ENCODE measurements at regions not wholly inside any gene's neighbourhood (a gene's known extent, or its start where the extent isn't known, plus 50 kb on each side); places are given as distances from the start of the nearest gene placed in this dataset.

DNA sequence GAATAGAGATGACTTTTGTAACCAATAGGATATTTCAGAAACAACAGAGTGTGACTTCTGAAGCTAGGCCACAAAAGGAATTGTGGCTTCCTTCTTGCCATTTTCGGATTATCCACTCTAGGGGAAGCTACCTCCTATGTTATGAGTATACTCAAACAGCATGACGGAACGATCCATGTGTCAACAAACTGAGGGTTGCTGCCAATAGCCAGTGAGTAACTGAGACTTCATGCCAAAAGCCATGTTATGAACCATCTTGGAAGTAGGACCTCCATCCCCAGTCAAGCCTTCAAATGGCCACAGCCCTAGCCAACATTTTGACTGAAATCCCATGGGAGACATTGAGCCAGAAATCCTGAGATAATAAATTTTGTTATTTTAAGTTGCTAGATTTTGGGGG, 69.0 kb upstream of the IL6 start:
- DNase-seq (ENCODE audit: low read depth, low spot score) = no peak

- DNase-seq (ENCODE audit: low read depth, low spot score) = no peak
Measured at GRCh38 chr7:22657479-22657878, 69.5 kb upstream of the IL6 start.

DNA sequence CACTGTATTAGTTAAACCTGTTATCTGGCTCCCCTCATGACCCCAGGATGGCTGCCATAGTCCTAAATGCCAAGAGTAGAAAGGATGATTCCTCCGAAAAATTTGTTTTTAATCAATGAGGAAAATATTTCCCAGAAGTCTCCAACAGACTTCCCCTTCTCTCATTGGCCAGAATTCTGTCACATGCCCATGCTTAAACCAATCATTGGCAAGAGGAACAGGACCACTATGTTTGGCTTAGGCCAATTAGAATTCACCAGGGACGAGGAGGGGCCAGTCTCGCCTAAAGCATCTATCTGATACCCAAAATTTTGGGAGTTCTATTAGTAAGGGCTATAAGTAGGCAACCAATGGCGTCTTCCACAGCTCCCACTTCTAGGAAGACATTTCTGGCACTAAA, 71.2 kb upstream of the IL6 start:
- DNase-seq (ENCODE audit: low read depth, low spot score) = no peak

DNA sequence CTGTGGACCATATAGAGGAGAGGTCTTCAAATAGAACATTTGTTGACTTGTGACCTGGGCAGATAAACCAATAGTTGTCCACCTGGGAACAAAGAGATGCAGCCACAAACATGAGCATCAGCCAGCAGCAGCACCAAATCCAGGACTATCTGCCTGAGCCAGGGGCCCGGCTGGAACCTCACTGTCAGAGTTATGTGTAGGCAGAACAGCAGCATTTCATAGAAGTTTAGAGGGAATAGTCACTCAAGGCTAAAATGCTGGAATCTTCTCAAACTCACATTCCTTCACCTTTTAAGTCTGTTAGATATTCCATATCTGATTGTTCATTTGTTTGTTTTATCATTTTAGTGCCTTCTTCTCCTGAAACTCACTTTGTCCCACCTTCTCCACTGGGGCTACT, 72.2 kb upstream of the IL6 start:
- no peak for DNase-seq (ENCODE audit: low read depth, low spot score)

DNA sequence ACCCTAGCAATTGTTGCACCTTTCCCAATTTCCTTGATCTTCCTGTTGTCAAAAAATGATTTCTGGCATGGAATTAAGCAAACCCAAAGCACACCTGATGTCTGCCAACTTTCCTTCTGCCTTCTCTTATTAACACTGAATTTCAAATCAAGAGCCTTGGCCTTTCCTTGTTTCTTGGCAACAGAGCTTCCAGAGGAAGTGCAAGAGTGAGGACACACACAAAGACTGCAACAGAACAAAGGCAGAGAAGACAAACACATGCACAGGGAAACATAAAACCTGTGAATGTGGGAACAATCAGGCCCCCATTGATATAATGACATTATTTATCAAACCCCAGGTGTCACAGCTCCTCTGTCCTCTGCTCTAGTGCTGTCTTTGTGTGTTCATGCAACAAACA, 73.0 kb upstream of the IL6 start:
- no peak for DNase-seq (ENCODE audit: low read depth, low spot score)

GRCh38 chr7:22651534-22652243, 75.3 kb upstream of the IL6 start:
- no peak for DNase-seq (ENCODE audit: low read depth, low spot score)

GRCh38 chr7:22651036-22651435, 76.0 kb upstream of the IL6 start:
- no peak for DNase-seq (ENCODE audit: low read depth, low spot score)

DNA sequence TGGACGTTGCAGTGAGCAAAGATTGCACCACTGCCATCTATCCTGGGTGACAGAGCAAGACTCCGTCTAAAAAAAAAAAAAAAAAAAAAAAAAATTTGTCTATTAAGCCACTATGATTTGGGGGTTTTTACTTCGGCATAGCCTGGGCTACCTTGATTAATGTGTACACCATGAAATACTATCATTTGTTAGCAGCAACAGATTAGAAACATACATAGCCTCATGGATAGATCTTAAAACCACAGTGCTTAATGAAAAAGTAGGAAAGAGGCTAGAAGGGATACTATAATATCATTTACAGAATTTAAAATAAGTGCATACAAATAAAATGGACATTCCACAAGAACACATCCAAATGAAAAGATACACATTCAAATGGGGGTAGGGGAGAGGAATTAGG, 77.3 kb upstream of the IL6 start:
- no peak for DNase-seq (ENCODE audit: low read depth, low spot score)

GRCh38 chr7:22647451-22648257, 79.3 kb upstream of the IL6 start:
- DNase-seq (ENCODE audit: low read depth, low spot score) = no peak

DNA sequence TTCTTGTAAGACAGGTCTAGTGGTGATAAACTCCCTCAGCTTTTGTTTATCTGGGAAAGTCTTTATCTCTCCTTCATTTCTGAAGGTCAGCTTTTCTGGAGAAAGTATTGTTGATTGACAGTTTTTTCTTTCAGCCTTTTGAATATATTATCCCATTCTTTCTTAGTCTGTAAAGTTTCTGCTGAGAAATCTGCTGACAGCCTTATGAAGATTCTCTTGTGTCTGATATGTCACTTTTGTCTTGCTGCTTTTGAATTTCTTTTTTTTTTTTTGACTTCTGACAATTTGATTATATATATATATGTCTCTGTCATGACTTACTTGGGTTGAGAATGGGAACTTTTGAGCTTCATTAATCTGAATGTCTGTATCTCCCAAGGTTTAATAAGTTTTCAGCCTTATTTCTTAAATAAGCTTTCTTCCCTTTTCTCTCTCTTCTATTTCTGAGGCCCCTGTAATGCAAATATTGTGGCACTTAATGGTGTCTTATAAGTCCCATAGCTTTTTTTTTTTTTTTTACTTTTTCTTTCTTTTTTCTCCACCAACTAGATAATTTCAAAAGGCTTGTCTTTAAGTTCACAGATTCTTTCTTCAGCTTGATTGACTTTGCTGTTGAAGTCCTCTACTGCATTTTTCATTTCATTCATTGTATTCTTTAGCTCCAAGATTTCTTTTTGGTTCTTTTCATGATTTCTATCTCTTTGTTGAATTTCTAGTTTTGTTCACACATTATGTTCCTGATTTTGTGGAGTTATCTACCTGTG, 81.4 kb upstream of the IL6 start:
- DNase-seq (ENCODE audit: low read depth, low spot score) = no peak

DNA sequence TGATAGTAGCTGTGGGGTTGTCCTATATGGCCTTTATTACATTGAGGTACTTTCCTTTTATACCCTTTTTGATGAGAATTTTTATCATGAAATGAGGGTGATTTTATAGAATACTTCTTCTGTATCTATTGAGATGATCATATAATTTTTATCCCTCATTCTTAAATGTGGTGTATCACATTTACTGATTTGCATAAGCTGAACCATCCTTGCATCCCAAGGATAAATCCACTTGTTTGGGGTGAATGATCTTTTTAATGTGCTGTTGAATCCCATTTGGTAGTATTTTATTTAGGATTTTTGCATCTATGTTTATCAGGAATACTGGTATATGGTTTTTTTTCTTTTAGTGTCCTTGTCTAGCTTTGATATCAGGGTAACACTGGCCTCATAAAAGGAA, 84.5 kb upstream of the IL6 start:
- DNase-seq (ENCODE audit: low read depth, low spot score) = no peak

DNA sequence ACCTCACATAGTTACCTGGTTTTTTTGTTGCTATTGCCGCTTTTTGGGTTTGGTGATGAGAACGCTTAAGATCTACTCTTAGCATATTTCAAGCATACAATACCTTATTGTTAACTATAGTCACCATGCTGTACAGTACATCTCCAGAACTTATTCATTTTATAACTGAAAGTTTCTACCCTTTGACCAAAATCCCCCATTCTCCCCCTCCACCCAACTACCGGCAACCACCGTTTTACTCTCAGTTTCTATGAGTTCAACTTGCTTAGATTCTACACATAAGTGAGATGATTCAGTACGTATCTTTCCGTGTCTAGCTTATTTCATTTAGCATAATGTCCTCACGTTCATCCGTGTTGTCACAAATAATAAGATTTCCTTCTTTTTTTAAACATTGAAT, 86.7 kb upstream of the IL6 start:
- DNase-seq (ENCODE audit: low read depth, low spot score) = no peak

GRCh38 chr7:22639396-22639795, 87.6 kb upstream of the IL6 start:
- no peak for DNase-seq (ENCODE audit: low read depth, low spot score)

- no peak for DNase-seq (ENCODE audit: low read depth, low spot score)
Measured at GRCh38 chr7:22635349-22635748, 91.7 kb upstream of the IL6 start.

- DNase-seq (ENCODE audit: low read depth, low spot score) = no peak
Measured at GRCh38 chr7:22633954-22634474, 93.0 kb upstream of the IL6 start.

DNA sequence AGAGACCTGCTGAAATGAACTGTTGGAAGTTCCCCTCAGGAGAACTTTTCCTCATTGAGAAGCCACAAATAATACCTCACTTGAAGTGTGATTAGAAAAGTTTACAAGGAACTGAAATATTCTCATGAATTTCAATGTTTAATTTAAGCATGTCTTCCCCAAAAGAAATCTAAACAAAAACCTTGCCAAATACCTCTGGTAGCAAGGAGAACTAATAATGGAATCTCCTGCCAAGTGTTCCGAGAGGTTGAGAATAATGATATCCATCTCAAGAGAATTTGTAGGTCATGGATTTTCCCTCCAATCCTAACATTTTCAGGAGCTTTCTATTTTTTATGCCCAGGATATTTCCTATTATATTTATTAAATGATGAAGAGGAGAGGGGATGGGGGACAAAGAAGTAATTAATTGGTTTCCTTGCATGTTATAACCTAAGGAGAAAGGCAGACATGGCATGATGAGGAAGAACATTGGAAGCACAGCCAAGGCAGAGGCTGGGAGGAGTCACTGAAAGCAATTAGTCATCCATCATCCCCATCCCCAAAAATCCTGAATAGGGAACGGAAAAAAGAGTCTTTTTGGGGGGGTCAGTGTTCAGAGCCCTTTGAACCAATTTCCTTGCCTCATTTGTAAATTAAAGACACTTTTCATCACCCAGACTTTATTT, 93.6 kb upstream of the IL6 start:
- no peak for DNase-seq (ENCODE audit: low read depth, low spot score)

DNA sequence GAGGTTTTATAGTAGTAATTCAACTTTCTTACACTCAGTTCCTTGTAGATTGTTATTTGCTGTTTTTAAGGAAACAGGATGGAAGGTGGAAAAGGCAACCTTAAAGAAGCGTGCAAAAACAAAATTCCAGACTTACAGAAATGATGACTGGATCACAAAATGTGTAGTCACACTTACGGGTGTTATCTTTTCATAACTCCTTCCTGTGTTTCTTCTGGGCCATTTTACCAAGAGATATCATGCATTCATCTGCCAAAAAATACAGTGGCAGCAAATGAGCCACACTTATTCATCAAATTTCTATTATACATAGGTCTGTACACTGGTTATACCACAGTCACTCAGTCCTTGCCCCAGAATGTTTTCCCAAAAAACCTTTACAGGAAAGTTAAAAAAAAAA, 94.3 kb upstream of the IL6 start:
- DNase-seq (ENCODE audit: low read depth, low spot score) = no peak

- no peak for DNase-seq (ENCODE audit: low read depth, low spot score)
Measured at GRCh38 chr7:22631730-22632129, 95.3 kb upstream of the IL6 start.

- DNase-seq (ENCODE audit: low read depth, low spot score) = no peak
Measured at GRCh38 chr7:22630069-22630468, 96.9 kb upstream of the IL6 start.

- DNase-seq (ENCODE audit: low read depth, low spot score) = no peak
Measured at GRCh38 chr7:22629056-22629455, 97.9 kb upstream of the IL6 start.

GRCh38 chr7:22628112-22628511, 98.9 kb upstream of the IL6 start:
- no peak for DNase-seq (ENCODE audit: low read depth, low spot score)

DNA sequence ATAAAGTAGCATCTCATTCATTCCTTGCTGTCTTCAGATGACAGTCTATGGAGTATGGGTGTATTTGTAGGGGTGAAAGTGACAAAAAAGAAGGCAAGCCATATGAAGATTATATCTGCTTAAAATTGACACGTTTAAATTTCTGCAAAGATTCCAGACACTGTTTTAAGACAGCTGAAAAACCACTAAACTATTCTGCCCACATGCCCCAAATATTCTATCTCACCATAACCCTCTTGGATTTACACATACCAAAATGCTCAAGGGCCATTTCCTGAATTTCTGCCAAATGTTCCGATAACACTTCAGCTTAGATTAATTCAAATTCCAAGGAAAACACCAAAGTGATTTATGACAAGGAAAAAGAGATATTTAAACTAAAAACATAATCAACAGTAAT, 99.9 kb upstream of the IL6 start:
- no peak for DNase-seq (ENCODE audit: low read depth, low spot score)
